Natural killer cell (primary cell): ENCODE measurements at regions not wholly inside any gene's neighbourhood (a gene's known extent, or its start where the extent isn't known, plus 50 kb on each side); places are given as distances from the start of the nearest gene placed in this dataset.

Source experiments
- ATAC-seq, 3 donors: fragments of 150-1000 bp in 2 of 3; fragments of 200-7000 bp in 1 of 3; cut with Tn5 transposase; 1 replicate in 1 of 3; 2 replicates in 2 of 3; pipeline ENCODE4 v1.10.0; 2021; ENCODE audit warnings: mild to moderate bottlenecking in 2 of 3, moderate library complexity in 2 of 3
- DNase-seq, 2 donors: peaks; one replicate each; pipeline versions ENCODE4 v3.0.0 to v3.0.0-alpha.2; 2013 to 2021; ENCODE audit warnings: mixed read lengths in 1 of 2
- H3K27ac ChIP-seq: one replicate; pipeline ENCODE4 v1.5.1; 2013; ENCODE audit warnings: mild to moderate bottlenecking, low read length
- H3K27me3 ChIP-seq: one replicate; pipeline ENCODE4 v1.6.1; 2013; ENCODE audit warnings: low read length; ENCODE audit not compliant: control insufficient read depth, insufficient read depth
- H3K36me3 ChIP-seq: one replicate; pipeline ENCODE4 v1.6.1; 2013; ENCODE audit warnings: low read length; ENCODE audit not compliant: control insufficient read depth, insufficient read depth
- H3K4me1 ChIP-seq: one replicate; pipeline ENCODE4 v1.6.1; 2013; ENCODE audit warnings: low read length; ENCODE audit not compliant: control insufficient read depth, insufficient read depth
- H3K4me3 ChIP-seq: one replicate; pipeline ENCODE4 v1.5.1; 2013; ENCODE audit warnings: low read length
- H3K9me3 ChIP-seq: one replicate; pipeline ENCODE4 v1.6.1; 2013; ENCODE audit warnings: low read length; ENCODE audit not compliant: control insufficient read depth, insufficient read depth
- H3K27ac Mint-ChIP-seq, 2 donors: one replicate each; pipeline ENCODE4 v1.8.0; 2022; ENCODE audit warnings: mild to moderate bottlenecking in 2 of 2, mixed read lengths in 2 of 2, moderate library complexity in 1 of 2
- H3K27me3 Mint-ChIP-seq, 2 donors: one replicate each; pipeline ENCODE4 v1.8.0; 2022; ENCODE audit warnings: low read depth in 2 of 2, mixed read lengths in 2 of 2
- H3K36me3 Mint-ChIP-seq: one replicate; pipeline ENCODE4 v1.8.0; 2022; ENCODE audit warnings: mixed read lengths
- H3K4me1 Mint-ChIP-seq, 2 donors: one replicate each; pipeline ENCODE4 v1.8.0; 2022; ENCODE audit warnings: mixed read lengths in 2 of 2
- H3K4me3 Mint-ChIP-seq: one replicate; pipeline ENCODE4 v1.8.0; 2022; ENCODE audit warnings: mild to moderate bottlenecking, moderate library complexity, mixed read lengths
- H3K9me3 Mint-ChIP-seq, 2 donors: one replicate each; pipeline ENCODE4 v1.8.0; 2022; ENCODE audit warnings: mixed read lengths in 2 of 2
- CTCF ChIP-seq: fragments of 200-600 bp; IDR thresholded peaks from one replicate; pipeline ENCODE4 v1.8.0; 2022; ENCODE audit warnings: antibody characterized with exemption
- WGBS: methylation state at CpG from one replicate; pipeline ENCODE4 v1.1.7; 2013; ENCODE audit warnings: missing lambda C conversion rate; ENCODE audit not compliant: insufficient coverage; 5-methylcytosine and 5-hydroxymethylcytosine counted together
- intact Hi-C: fragments of 100-400 bp; cut with micrococcal nuclease; formaldehyde crosslinking; loops from one replicate; pipeline ENCODE4 v1.14.2; 2022

- H3K4me3 Mint-ChIP-seq: no peak overlapping the region
- peaks cover 9% of the 10 kb centered on the region for H3K36me3 Mint-ChIP-seq
- no peak for DNase-seq
- H3K27ac Mint-ChIP-seq: no peak overlapping the region
- Histone ChIP-seq H3K4me1 (no peaks in the 10 kb centered on the region), H3K9me3 (no peaks in the 10 kb centered on the region), H3K27ac (no peak overlapping the region), H3K4me3 (no peak overlapping the region), H3K27me3 (no peaks in the 10 kb centered on the region), H3K36me3 (no peaks in the 10 kb centered on the region)
- no peak for ATAC-seq
- H3K4me1 Mint-ChIP-seq: no peaks in the 10 kb centered on the region
- intact Hi-C loops: no loop called here
- H3K9me3 Mint-ChIP-seq: peaks cover 2 to 3% of the 10 kb centered on the region in 2 donors
- no peak for TF ChIP-seq CTCF
- H3K27me3 Mint-ChIP-seq: peaks cover 30 to 52% of the 10 kb centered on the region in 2 donors
Measured at GRCh38 chr3:45277636-45278035, 51.5 kb upstream of the TMEM158 start.

DNA sequence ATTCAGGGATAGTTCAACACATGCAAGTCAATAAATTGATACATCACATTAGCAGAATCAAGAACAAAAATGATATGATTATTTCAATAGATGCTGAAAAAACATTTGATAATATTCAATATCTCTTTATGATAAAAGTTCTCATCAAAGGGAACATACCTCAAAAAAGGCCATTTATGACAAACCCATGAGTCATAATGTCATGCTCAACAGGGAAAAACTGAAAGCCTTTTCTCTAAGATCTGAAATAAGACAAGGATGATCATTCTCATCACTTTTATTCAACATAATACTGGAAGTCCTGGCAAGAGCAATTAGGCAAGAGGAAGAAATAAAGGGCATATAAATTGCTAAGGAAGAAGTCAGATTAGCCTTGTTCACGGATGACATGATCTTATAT lies 54.1 kb upstream of the TMEM158 start:
- H3K4me3 Mint-ChIP-seq: no peak overlapping the region
- H3K9me3 ChIP-seq: no peaks in the 10 kb centered on the region
- no peaks in the 10 kb centered on the region for H3K4me1 Mint-ChIP-seq
- peaks cover 2 to 3% of the 10 kb centered on the region in 2 donors for H3K9me3 Mint-ChIP-seq
- no peaks in the 10 kb centered on the region for H3K4me1 ChIP-seq
- no peaks in the 10 kb centered on the region for H3K27me3 ChIP-seq
- ATAC-seq (no peak), DNase-seq (no peak)
- H3K27ac Mint-ChIP-seq: no peak overlapping the region
- no peak for TF ChIP-seq CTCF
- no CpG with 5 or more reads among the region's 1 CpG for WGBS
- peaks cover 28 to 51% of the 10 kb centered on the region in 2 donors for H3K27me3 Mint-ChIP-seq
- no peaks in the 10 kb centered on the region for H3K36me3 ChIP-seq
- intact Hi-C loops: no loop called here
- H3K4me3 ChIP-seq: no peak overlapping the region
- H3K36me3 Mint-ChIP-seq: peaks cover 9% of the 10 kb centered on the region
- H3K27ac ChIP-seq: no peak overlapping the region

DNA sequence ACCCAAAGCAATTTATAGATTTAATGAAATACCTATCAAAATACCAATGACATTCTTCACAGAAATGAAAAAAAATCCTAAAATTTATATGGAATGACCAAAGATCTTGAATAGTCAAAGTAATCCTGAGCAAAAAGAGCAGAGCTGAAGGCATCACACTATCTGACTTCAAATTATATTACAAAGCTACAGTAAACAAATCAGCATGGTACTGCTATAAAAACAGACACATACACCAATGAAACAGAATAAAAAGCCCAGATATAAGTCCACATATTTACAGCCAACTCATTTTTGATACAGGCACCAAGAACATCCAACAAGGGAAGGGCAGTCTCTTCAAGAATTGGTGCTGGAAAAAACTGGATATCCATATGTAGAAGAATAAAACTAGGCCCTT lies 54.9 kb upstream of the TMEM158 start:
- no peak overlapping the region for H3K27ac ChIP-seq
- no peak for TF ChIP-seq CTCF
- Mint-ChIP-seq H3K4me3 (no peak overlapping the region), H3K27me3 (peaks cover 24 to 54% of the 10 kb centered on the region in 2 donors), H3K27ac (no peak overlapping the region), H3K9me3 (peaks cover 2 to 3% of the 10 kb centered on the region in 2 donors), H3K4me1 (no peaks in the 10 kb centered on the region), H3K36me3 (peaks cover 9% of the 10 kb centered on the region)
- no peak overlapping the region for H3K4me3 ChIP-seq
- intact Hi-C loops: no loop called here
- H3K4me1 ChIP-seq: no peaks in the 10 kb centered on the region
- ATAC-seq (no peak), DNase-seq (no peak)
- H3K27me3 ChIP-seq: no peaks in the 10 kb centered on the region
- no peaks in the 10 kb centered on the region for H3K36me3 ChIP-seq
- H3K9me3 ChIP-seq: no peaks in the 10 kb centered on the region

DNA sequence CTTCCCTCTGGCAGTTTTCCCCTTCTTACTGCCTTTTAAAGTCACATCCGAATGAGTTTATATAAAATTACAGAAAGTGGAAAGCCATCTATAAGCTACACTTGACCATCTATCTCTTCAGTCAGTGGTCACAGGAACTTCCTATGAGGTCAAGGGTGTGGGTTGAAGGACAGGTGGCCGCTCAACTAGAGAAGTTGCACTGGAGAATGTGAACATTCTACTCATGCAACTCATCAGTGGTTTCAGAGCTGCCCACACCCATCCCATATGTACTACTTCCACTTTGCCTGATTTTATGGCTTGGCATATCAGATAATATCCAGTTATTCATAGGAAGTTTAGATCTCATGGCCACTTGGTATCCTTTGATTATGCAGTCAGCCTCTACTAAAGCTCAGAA lies 57.4 kb upstream of the TMEM158 start:
- Histone ChIP-seq H3K36me3 (no peaks in the 10 kb centered on the region), H3K27me3 (no peaks in the 10 kb centered on the region), H3K9me3 (no peaks in the 10 kb centered on the region), H3K4me3 (no peak overlapping the region), H3K27ac (no peak overlapping the region), H3K4me1 (no peaks in the 10 kb centered on the region)
- no peaks in the 10 kb centered on the region for H3K4me1 Mint-ChIP-seq
- no peak overlapping the region for H3K27ac Mint-ChIP-seq
- H3K9me3 Mint-ChIP-seq: peaks cover 3% of the 10 kb centered on the region in 2 donors
- no peak for DNase-seq
- ATAC-seq: no peak
- 100% methylated on average over 1 of the region's 2 CpGs for WGBS
- no peaks in the 10 kb centered on the region for H3K36me3 Mint-ChIP-seq
- no peak for TF ChIP-seq CTCF
- intact Hi-C loops: no loop called here
- H3K27me3 Mint-ChIP-seq: peaks cover 25 to 58% of the 10 kb centered on the region in 2 donors
- no peak overlapping the region for H3K4me3 Mint-ChIP-seq
